HG02642 (cell line): ENCODE measurements at regions not wholly inside any gene's neighbourhood (a gene's known extent, or its start where the extent isn't known, plus 50 kb on each side); places are given as distances from the start of the nearest gene placed in this dataset.

Experiments used
- ATAC-seq: cut with Tn5 transposase; IDR thresholded peaks from one replicate; pipeline ENCODE4 v1.9.1; 2021; ENCODE audit warnings: mild to moderate bottlenecking; ENCODE audit not compliant: unreplicated experiment, poor library complexity

GRCh38 chr15:69845159-69845558 is 252.6 kb downstream of the TLE3 start:
- no peak for ATAC-seq

- ATAC-seq: no peak
These were observed 250.1 kb downstream of the TLE3 start for GRCh38 chr15:69847625-69848024.

DNA sequence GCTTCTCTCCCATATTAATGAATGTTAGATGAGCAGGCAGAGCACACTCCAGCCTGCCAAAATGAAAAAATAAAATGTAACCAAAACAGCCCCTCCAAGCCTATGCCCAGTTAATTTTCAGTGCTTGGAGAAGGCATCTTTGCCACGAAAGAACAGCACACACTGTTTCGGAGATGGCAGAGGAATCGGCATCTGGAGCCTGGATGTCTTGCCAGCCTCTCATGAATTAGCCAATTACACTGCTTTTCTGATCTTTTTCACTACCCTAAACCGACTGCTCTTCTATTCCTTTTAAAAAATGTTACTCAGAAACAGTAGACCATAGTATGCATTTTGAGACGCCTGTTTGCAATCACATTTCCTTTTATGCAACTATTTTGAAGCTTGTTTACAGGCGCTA is 249.6 kb downstream of the TLE3 start:
- ATAC-seq: no peak

- ATAC-seq: no peak
These were observed 249.0 kb downstream of the TLE3 start for GRCh38 chr15:69848551-69849231.

GRCh38 chr15:69849232-69849610 is 248.5 kb downstream of the TLE3 start:
- no peak for ATAC-seq

- no peak for ATAC-seq
These were observed 245.2 kb downstream of the TLE3 start for GRCh38 chr15:69852482-69852881.

DNA sequence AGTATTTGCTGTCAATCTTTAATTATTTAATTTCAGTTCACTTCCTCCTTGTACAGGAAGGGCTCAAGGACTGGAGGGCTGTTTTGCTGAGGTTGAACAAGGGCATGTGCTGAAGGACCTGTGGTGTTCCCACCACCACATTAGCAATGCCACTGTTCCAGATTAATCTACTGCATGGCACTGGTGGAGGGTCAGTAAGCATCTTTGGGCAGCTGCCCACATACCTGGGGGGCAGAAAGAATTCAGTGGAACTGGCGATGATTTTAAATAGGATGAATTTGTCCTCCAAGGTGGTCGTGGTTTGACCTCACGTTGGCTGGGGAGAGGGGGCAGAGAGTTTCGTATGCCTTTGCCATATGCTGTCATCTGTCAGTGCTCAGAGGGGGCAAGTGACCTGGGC is 244.8 kb downstream of the TLE3 start:
- no peak for ATAC-seq

DNA sequence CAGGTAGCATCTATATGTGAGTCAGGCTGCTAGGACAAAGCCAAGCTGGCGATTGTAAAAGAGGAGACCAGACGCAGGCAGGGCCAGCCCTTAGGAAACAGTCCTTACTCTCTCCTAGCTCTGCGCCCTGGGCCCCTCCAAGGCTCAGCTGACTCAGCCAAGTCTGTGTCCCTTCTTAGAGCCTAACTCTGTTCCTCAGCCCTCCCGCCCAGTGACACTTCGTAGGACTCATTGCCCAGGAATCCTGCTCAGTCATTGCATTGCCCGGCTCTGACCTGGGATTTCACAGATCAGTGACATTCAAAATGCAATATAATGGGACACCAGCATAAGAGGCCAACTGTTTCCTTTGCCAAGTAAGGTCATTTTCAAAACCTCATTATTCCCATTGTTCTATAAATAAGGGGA is 244.2 kb downstream of the TLE3 start:
- ATAC-seq: no peak

DNA sequence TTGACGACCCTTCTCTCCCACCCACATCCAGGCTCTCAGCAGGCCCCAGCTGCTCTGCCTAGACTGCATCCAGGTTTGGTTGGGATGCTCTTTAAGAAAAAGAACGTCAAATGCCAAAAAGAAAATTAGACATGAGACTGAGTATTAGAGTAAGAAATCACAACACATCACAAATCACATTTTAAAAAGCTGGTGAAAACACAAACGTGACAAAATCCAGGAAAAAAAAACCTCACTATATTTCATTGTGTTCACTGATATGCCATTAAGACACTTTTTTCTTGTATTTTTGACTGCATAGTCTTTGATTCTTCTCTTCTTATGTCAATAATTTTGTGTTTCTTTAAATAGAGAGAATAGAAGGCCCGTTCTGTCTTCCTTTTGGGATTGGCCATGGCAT is 243.7 kb downstream of the TLE3 start:
- ATAC-seq: no peak

- no peak for ATAC-seq
These were observed 243.1 kb downstream of the TLE3 start for GRCh38 chr15:69854521-69855181.

DNA sequence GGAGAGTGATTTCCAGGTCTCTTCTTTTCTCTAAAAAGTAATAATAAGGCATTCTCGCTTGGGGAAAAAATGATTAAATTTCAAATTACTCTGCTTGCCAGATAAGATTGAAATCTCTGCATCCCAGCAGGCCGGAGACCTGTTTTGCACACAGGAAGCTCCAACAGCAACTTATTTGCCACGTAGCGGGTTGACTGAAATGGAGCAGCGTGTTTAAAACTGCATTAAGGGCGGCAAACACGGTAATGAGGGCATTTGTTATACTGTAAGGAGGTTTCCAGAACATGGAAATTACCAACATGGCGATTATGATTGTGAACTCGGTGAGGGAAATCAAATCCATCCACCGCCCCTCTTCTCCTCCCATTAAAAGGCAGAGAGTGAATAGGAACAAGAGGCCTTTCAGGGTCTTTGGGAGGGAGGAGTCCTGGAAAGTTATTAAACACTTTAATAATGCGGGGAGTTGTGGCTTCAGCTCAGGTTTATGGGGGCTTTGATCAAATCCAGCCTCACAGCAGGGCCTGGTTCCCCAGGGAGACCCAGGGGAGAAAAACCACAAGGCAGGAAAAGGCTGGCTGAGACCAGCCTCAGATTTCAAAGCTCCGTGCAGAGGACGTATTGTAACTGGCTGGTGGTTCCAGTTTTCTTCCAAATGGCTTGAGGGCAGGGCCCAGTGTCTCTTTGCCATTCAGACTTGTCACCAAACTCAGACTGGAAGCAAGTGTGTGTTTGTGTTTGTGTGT is 242.3 kb downstream of the TLE3 start:
- no peak for ATAC-seq

- ATAC-seq: no peak
These were observed 240.5 kb downstream of the TLE3 start for GRCh38 chr15:69857250-69857649.

DNA sequence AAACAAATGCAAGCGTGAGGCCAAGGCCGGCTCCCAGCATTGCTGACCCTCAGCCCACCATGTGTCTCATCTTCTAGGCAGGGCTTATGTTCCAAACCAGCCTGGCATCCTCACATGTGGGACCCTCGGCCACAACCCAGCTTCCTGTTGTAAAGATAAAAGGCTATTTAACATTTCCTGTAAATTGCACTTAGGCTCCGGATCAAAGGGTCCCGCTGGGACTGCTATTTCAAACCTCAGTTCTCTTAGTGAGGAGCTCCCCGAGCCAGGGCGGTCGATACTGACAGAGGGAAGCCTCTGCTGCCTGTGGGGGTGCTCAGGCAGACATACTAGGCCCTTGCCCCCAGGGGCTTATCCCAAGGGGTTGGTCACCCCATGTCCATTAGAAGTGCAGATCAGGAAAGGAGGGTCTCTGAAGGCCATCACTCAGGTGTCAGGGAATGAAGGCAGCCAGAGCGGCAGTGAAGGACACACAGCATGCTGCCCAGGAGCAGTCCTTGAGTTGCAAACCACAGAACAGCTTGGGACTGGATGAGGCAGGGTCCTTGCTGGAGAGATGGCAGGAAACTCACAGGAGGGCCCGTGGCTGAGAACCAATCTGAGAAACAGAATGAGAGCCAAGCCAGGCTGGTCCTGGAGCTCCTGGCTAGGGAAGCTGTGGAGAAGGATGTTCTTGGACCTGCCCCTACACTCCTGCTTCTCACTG is 239.9 kb downstream of the TLE3 start:
- no peak for ATAC-seq

DNA sequence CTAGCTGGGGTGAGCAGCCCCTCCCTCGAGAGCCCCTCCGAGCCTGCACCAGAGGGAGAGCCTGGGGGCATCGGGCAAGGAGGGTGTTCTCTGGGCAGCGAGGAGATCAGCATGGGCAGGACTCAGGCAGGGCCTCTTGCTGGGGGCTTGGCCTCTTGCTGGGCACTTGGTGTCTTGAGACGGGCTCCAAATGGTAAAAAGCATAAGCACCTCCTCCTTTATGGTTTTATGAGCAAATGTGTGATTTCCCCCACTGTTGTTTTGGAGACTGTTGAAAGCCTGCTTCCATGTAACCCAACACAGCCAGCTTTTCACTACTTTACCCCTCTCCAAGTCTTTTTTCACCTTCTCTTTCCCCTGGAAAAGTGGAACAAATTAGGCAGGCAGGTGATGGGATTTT is 239.3 kb downstream of the TLE3 start:
- no peak for ATAC-seq

GRCh38 chr15:69859866-69860265 is 237.9 kb downstream of the TLE3 start:
- ATAC-seq: no peak

DNA sequence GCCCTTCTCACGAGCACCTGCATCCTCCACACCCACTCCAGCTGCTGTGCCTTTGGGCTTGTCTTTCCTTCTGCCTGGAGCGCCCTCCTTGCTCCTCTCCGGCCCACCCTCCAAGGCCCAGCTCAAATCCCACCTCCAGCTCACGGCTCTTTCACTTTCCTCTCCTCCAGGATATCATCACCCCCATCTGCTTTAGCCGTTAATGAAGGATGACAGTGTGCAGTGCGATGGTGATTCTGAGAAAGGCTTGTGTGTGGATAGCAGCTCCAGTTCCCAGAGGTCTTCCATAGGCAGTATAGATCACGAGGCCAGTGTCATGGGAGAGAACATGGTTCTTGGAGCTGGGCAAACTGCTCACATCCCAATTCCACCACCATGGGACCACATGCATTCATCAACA is 237.4 kb downstream of the TLE3 start:
- ATAC-seq: no peak

DNA sequence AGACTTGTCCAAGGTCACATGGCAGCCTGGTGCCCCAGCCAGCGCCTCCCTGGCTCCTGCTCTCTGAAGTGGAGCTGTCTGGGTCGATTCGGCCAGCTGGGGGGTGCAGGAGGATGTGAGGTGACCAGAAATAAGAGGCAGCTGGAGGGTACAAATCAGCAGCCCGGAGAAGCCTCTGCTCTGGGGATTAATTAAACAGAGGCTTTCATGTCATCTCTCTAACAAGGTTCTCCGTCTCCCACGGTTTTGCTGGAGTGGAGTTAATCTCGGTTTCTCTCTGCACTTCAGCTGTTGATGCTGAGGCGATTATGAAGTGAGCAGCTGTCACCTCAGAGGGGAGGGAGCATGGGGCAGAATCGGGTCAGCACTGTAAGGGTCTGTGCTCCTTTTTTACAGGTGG is 236.8 kb downstream of the TLE3 start:
- ATAC-seq: no peak

GRCh38 chr15:69861331-69862171 is 236.2 kb downstream of the TLE3 start:
- no peak for ATAC-seq

GRCh38 chr15:69862540-69862939 is 235.2 kb downstream of the TLE3 start:
- no peak for ATAC-seq

- ATAC-seq: no peak
These were observed 234.3 kb downstream of the TLE3 start for GRCh38 chr15:69863446-69863845.
